AML-193 (cell line): ENCODE measurements at regions not wholly inside any gene's neighbourhood (a gene's known extent, or its start where the extent isn't known, plus 50 kb on each side); places are given as distances from the start of the nearest gene placed in this dataset.

Source experiments
- DNase-seq, 2 experiments: peaks; one replicate each; lab custom pipeline; 2025; lab: John Stamatoyannopoulos, UW

DNA sequence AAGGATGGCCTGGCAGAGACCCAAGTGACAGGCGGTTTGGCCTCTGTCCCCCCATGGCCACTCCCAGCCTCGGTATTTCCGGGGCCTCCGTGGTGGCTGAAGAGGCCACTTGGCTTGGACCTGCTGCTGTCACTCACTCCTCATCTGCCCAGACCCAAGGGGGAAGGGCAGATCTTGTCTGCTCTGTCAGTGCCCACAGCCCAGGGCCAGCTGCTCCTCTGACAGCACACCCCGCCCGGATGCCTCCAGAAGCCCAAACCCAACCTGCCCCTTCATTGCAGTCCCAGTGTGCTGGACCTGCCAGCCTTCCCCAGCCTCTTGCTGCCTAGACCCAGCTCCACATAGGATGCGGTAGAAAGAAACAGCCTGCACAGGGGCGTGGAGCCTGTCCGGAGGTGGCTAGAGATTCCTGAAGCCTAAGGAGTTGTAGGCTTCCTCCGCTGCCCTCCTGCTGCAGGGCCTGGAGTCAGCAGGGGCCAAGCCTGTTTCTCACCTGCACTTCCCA lies 52.0 kb downstream of the MAGEF1 start:
- DNase-seq: no peak

- DNase-seq: no peak
These were observed 53.5 kb downstream of the MAGEF1 start for GRCh38 chr3:184658223-184658928.

- DNase-seq: no peak
These were observed 54.8 kb downstream of the MAGEF1 start for GRCh38 chr3:184656829-184657681.

DNA sequence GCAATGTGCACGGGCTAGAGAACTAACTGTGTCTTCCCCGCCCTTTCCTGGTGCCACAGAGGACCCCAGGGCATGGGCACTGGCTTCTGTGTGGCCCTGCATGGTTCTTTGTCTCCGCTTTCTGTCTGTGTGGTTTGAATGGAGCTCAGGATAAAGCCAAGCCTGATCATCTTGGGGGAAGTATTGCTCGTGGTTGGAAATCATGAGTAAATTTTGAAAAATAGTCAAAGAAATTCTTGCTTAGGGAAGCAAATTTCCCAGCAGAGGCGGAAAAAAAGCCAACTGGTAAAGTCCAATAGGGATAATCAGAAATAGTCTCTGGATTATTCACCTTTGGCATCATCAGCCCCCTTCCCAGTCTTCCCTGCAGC lies 55.4 kb downstream of the MAGEF1 start:
- DNase-seq: no peak

DNA sequence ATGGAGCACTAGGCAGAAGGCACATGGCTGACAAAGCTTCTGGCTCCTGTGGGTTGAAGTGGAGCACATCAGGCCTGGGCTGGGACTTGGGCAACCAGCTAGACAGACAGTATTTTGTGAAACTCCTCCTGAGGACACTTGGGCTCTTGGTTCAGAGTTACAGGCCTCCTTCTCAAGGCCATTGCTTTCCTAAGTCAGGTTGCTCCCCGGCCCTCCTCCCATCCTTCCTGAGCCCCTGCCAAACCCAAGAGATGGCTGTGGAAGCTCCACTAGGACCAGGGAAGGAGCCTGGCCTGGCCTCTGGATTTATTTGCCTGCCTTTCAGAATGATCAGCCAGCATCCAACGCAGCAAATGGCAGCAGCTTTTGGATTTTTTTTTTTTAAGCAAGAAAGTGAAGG lies 56.3 kb downstream of the MAGEF1 start:
- no peak for DNase-seq

GRCh38 chr3:184654375-184654774 lies 57.5 kb downstream of the MAGEF1 start:
- DNase-seq: no peak

- no peak for DNase-seq
These were observed 59.4 kb downstream of the MAGEF1 start for GRCh38 chr3:184652465-184652864.

DNA sequence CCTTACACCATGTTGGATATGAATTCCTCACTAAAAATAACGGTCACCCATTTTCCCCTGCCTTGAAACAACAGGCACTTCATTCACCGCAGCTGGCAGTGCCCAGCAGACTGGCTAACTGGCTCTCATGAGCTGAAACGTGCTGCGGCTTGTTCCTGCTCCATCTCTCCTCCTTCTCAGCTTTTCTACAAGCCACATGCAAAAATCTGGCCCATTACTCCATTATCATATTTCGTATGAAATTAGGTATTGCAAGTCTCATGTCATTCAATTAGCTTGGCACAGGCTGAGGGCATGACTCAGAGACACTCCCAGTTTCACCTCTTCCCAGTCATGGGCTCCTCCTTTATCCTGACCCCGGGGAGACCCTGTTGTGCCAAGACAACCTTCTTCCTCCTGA lies 60.0 kb downstream of the MAGEF1 start:
- no peak for DNase-seq

GRCh38 chr3:184648636-184649035 lies 63.2 kb downstream of the MAGEF1 start:
- DNase-seq: no peak

DNA sequence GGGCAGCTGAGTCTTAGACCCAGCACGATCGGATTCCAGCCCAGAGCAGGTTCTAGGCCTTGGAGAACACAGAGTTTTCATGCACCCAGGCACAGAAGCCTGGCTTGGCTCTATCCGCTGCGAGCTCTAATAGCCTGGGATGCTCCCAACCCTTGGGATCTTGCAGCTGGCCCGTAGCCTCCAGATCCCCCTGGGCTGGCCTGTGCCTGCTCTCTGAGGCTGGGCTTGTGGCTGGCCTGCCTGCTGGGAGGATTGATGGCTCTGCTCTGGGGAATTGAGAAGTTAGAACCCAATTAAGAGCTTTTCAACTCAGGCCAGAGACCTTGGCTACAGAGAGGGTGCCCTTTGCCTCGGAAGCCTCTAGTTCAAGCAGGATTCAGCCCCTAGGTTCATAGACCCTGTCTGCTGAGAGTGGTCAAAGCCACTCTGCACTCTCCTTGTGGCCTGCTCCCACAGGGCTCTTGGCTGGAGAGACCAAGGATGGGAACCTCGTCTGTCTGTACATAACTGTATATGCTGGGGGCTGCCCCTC lies 64.4 kb downstream of the MAGEF1 start:
- DNase-seq: no peak

DNA sequence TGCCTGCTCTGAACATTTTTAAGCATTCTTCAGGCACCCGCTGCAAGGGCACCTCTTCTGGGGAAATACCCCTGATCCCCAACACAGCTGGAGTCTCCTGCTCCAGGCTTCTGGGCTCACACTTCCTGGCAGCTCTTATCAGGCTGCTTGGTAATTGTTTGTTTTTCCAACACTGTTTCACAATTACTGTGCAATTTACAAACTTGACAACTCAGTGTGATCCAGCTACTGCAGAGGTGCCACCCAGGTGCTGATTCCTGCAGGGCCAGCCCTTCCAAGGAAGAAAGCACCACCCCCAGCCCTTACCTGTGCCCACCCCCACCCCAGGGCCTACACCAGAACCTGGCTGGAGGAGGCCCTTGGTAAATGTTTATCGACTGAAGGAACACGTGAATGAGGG lies 66.5 kb downstream of the MAGEF1 start:
- DNase-seq: no peak

GRCh38 chr3:184643442-184643841 lies 68.4 kb downstream of the MAGEF1 start:
- no peak for DNase-seq

GRCh38 chr3:184642631-184643285 lies 69.1 kb downstream of the MAGEF1 start:
- DNase-seq: no peak

GRCh38 chr3:184641430-184641829 lies 70.4 kb downstream of the MAGEF1 start:
- DNase-seq: no peak

GRCh38 chr3:184639351-184639750 lies 72.5 kb downstream of the MAGEF1 start:
- no peak for DNase-seq

DNA sequence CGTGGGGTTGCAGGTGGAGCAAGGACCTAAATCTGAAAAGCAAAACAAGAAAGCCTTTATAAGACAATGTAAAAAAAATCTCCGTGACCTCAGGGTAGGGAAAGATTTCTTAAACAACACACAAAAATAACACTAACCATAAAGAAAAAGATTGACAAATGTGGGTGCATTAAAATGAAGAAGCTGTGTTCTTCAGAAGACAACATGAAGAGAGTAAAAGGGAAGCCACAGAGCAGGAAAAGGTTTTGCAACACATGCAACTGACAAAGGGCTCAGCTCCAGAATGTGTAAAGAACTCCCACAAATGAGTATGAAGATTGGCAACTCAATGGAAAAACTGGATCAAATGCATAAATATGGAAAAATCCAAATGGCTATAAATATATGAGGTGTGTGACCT lies 74.2 kb downstream of the MAGEF1 start:
- peak; percentile 91 to 94 for DNase-seq

DNA sequence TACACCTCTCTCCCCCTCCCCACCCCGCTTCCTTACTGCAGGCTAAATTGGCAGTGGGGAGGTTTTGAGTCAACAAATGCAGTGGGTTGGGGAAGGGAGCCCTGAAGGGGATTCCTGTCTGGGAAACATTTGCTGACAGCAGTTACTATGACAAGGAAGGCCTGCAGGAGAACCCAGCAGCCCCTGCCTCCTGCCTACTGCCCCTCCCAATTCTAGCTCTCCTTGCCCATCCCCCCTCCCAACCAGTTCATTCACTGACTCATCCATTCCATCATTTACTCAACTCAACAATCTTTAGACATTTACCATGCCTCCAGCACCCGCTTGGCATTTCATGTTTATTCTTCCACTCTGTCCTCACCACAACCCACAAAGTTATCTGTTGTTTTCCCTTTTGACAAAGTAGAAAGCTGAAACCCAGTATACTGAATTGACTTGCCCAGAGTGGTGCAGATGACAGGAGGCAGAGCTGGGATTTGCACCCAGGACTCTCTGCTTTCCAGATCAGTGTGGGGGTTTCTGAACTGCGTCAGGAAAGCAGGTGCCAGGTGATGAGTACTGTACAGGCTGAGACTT lies 75.0 kb downstream of the MAGEF1 start:
- no peak for DNase-seq

GRCh38 chr3:184635774-184636173 lies 74.2 kb downstream of the EPHB3 start:
- no peak for DNase-seq

DNA sequence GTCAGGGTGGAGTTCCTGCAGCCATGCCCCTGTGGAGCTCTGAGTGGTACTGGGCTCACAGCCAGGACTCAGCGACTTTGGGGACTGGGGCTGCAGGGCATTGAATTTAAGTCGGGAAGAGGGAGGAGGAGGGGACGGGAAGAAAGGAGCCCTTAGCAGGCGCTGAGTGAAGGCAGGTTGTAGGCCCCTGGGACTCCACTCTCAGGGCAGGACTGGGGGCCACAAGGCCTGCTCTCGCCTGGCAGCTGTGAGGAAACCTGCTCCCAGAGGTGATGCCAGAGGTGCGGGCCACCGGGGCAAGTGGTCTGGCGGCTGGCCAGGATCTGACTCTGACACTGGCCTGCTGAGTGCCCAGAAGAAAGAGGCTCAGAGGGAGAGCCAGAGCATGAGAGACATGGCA lies 73.5 kb downstream of the EPHB3 start:
- no peak for DNase-seq

DNA sequence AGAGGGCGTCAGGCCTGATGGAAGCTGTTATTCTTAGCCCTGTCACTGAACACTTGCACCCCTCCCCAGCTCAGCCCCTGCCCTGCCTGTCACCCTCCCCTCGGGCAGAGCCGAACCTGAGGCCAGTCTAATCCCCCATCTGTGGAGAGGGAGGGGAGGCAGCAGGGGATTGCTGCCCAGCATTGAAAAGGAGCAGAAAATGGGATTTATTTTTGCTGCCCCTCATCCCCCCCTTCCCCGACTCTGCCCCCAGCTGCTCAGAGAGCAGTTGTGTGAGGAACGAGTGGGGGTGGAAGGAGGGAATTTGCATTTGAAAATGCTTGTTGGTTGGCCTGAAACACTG lies 71.6 kb downstream of the EPHB3 start:
- no peak for DNase-seq

GRCh38 chr3:184632551-184633236 lies 71.1 kb downstream of the EPHB3 start:
- DNase-seq: no peak
